Uterus (tissue), 2 donors: ENCODE measurements at regions not wholly inside any gene's neighbourhood (a gene's known extent, or its start where the extent isn't known, plus 50 kb on each side); places are given as distances from the start of the nearest gene placed in this dataset.

Source experiments
- POLR2A ChIP-seq, 2 donors: fragments of 450-650 bp; IDR thresholded peaks; one replicate each; pipeline ENCODE4 v1.6.1; 2016; ENCODE audit warnings: antibody characterized with exemption in 2 of 2, mild to moderate bottlenecking in 1 of 2, moderate library complexity in 1 of 2
- TF ChIP-seq, protein P1 (sequence below), 4 experiments: fragments of 200-600 bp in 2 of 4; fragments of 450-650 bp in 2 of 4; sonication (generic) in 2 of 4; IDR thresholded peaks; one replicate each; pipeline ENCODE4 v1.5.1; 2016 to 2019; ENCODE audit warnings: antibody characterized with exemption in 4 of 4, mild to moderate bottlenecking in 2 of 4, moderate library complexity in 1 of 4

- TF ChIP-seq POLR2A (IDR thresholded peaks at IDR 0.05): no peak
- TF ChIP-seq, protein P1, sequence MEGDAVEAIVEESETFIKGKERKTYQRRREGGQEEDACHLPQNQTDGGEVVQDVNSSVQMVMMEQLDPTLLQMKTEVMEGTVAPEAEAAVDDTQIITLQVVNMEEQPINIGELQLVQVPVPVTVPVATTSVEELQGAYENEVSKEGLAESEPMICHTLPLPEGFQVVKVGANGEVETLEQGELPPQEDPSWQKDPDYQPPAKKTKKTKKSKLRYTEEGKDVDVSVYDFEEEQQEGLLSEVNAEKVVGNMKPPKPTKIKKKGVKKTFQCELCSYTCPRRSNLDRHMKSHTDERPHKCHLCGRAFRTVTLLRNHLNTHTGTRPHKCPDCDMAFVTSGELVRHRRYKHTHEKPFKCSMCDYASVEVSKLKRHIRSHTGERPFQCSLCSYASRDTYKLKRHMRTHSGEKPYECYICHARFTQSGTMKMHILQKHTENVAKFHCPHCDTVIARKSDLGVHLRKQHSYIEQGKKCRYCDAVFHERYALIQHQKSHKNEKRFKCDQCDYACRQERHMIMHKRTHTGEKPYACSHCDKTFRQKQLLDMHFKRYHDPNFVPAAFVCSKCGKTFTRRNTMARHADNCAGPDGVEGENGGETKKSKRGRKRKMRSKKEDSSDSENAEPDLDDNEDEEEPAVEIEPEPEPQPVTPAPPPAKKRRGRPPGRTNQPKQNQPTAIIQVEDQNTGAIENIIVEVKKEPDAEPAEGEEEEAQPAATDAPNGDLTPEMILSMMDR (IDR thresholded peaks at IDR 0.05): no peak
These were observed 380.0 kb downstream of the LRFN5 start for GRCh38 chr14:41986700-41987099.
